ENCODE measurements at regions not wholly inside any gene's neighbourhood (a gene's known extent, or its start where the extent isn't known, plus 50 kb on each side); places are given as distances from the start of the nearest gene placed in this dataset.

DNA sequence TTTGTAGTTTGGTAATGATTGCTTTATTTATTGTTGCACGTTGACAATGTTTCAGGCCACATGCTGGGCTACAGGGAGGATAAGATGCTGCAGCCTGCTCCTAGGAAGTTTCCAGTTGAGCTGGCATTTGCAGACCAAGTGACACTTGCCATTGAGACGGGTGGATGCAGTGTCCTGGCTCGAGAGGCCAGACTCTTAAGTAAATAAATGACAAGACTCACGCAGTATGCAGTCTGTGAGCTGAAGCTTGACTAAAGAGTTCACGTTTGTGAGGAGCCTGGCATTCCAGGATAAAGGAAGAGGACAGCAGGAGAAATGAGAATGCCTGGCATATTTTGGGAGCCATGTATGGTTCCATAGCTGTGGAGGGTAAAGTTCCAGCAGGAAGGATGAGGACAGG is 105.8 kb downstream of the BAMBI start:
- DNase-seq (ENCODE audit: low read depth), result no peak

GRCh38 chr10:28785018-28785417 is 107.7 kb downstream of the BAMBI start:
- no peak for DNase-seq (ENCODE audit: low read depth)

- DNase-seq (ENCODE audit: low read depth), result no peak
These were observed 110.9 kb downstream of the BAMBI start for GRCh38 chr10:28788252-28788651.

- no peak for DNase-seq (ENCODE audit: low read depth)
These were observed 111.4 kb downstream of the BAMBI start for GRCh38 chr10:28788762-28789161.

DNA sequence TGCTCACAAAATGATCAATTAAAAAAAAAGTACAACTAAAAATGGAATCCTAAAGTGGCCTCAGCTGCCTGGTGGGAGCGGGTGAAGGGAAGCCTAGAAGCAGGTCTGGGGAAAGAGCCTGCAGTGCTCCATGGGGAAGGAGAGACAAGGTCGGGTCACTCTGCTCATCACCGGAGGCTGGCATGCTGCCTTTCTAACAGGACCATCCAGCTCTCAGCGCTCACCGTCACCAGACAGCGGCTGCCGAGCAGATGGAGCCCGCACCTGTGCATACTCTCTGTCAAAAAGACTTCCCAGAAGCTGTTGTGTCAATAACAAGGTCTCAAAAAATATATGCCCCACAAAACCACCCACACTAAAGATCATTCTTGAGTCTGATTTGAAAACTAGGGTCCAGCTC is 112.8 kb downstream of the BAMBI start:
- no peak for DNase-seq (ENCODE audit: low read depth)

DNA sequence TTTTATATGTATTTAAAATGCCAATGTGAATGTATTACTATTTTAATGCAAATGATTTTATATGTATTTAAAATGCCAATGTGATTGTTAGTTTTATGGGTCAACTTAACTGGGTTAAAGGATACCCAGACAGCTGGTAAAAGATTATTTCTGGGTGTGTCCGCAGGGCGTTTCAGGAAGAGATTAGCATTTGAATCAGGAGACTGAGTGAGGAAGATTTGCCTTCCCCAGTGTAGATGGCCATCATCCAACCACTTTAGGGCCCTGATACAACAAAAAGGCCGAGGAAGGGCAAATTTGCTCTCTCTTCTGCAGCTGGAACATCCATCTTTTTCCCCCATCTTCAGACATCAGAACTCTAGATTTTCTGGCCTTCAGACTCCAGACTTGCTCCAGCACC is 116.2 kb downstream of the BAMBI start:
- no peak for DNase-seq (ENCODE audit: low read depth)

DNA sequence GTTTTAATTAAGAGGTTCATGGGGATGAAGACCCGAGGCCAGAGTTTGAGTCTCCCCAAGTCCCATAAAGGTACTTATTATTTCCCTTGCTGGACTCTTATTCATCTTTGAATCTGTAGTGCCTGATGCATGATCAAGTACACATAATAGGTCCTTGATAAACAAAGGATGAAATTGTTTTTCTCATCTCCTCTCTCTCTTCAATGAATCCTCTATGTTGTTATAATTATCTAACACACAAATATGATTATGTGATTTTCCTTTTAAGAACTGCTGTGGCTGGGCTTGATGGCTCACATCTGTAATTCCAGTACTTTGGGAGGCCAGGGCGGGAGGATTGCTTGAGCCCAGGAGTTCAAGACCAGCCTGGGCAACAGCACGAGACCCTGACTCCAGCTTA is 117.7 kb downstream of the BAMBI start:
- no peak for DNase-seq (ENCODE audit: low read depth)

GRCh38 chr10:28796606-28797512 is 119.5 kb downstream of the BAMBI start:
- DNase-seq (ENCODE audit: low read depth), result no peak

DNA sequence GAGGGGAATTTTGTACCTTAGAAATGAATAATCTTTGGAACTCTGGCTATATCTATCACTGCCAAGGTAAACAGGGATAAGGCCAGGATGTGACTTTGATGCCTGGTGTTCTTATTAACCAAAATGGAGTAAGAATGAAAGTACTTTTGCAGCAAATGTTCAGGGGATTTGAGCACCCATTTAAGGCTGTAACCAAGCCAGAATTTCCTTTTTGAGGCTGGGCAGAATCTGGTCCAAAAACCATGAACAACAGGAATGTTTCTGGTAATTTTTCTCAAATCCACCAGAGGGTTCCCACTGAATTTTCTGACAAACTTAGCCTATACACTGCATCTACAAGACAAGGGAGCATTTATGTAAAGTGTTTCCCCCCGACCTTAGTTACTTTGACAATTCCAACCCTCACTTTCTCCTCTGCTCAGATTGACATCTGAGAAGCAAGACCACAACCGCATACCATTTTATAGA is 120.6 kb downstream of the BAMBI start:
- no peak for DNase-seq (ENCODE audit: low read depth)

- no peak for DNase-seq (ENCODE audit: low read depth)
These were observed 121.2 kb downstream of the BAMBI start for GRCh38 chr10:28798428-28798955.

GRCh38 chr10:28798964-28799363 is 121.6 kb downstream of the BAMBI start:
- DNase-seq (ENCODE audit: low read depth), result no peak

- DNase-seq (ENCODE audit: low read depth), result no peak
These were observed 122.8 kb downstream of the BAMBI start for GRCh38 chr10:28800144-28800543.

GRCh38 chr10:28801247-28801646 is 123.9 kb downstream of the BAMBI start:
- no peak for DNase-seq (ENCODE audit: low read depth)

DNA sequence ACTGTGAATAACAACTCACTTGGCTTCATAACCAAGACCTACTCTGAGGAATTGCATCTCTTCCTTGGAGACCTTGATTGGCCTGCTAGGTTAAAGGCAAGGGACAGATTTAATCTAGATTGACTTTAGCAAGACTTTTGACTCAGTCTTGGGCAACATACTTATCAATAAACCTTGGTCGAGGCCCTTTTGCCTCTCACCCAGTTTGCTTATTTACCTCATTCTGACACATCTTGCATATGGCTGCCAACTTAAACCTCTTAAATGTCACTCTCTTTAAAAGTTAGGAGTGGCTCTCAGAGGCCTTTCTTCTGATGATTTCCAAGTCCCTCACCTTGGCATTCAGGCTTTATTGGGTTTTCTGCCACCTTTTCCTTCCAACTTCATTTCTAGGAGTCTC is 124.5 kb downstream of the BAMBI start:
- no peak for DNase-seq (ENCODE audit: low read depth)

- no peak for DNase-seq (ENCODE audit: low read depth)
These were observed 128.1 kb downstream of the BAMBI start for GRCh38 chr10:28805390-28805789.

- DNase-seq (ENCODE audit: low read depth), result no peak
These were observed 129.2 kb downstream of the BAMBI start for GRCh38 chr10:28806488-28806941.

GRCh38 chr10:28806951-28807759 is 129.8 kb downstream of the BAMBI start:
- no peak for DNase-seq (ENCODE audit: low read depth)

GRCh38 chr10:28807760-28808613 is 130.7 kb downstream of the BAMBI start:
- DNase-seq (ENCODE audit: low read depth), result no peak

DNA sequence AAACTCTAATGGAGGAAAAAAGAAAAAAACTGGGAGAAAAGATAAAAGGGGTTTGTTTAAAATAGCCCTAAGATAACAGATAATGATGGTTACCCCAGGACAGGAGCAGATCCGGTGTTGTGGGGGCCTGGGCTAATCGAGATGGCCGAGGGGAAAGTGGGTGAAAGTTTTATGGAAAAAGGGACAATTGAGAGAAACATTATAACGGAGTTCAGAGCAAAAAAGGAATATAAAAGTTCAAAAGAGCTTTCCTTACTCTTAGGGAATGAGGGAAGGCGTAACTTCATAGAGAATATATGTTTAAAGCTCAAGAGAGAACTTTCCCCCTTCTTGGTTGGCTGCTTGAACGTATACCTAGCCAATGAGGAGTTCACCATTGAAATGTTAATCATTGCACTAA is 131.4 kb downstream of the BAMBI start:
- DNase-seq (ENCODE audit: low read depth), result no peak

- DNase-seq (ENCODE audit: low read depth), result no peak
These were observed 132.9 kb downstream of the BAMBI start for GRCh38 chr10:28810057-28810870.

Data from activated T-helper 9 cell treated with anti-CD3 and anti-CD28 coated beads, Interleukin-2, amount 50 U/mL, for 16 hours (primary cell).